Middle frontal gyrus (tissue), 1 donor: ENCODE measurements at regions not wholly inside any gene's neighbourhood (a gene's known extent, or its start where the extent isn't known, plus 50 kb on each side); places are given as distances from the start of the nearest gene placed in this dataset.
"Not testable (repeated sequence)": the region's sequence is repeated elsewhere in the genome, so short reads cannot be mapped to it uniquely, and the experiment has no call there.

ENCODE experiments used
- DNase-seq: peaks from one replicate; pipeline ENCODE4 v3.0.0-alpha.2; 2015; ENCODE audit warnings: low spot score; ENCODE audit errors: extremely low spot score

GRCh38 chr21:10270211-10270610, 251.2 kb upstream of the TPTE start:
- peak; percentile 5 for DNase-seq

GRCh38 chr21:10271666-10272207, 249.6 kb upstream of the TPTE start:
- peak; percentile 0 for DNase-seq

GRCh38 chr21:10272216-10272615, 249.2 kb upstream of the TPTE start:
- no peak for DNase-seq

- DNase-seq = peak; percentile 2
Measured at GRCh38 chr21:10273196-10273595, 248.2 kb upstream of the TPTE start.

GRCh38 chr21:10273794-10274338, 247.5 kb upstream of the TPTE start:
- not testable (repeated sequence) for DNase-seq
